ENCODE measurements at regions not wholly inside any gene's neighbourhood (a gene's known extent, or its start where the extent isn't known, plus 50 kb on each side); places are given as distances from the start of the nearest gene placed in this dataset.

- 86% methylated on average over 1 of the region's 2 CpGs for WGBS (ENCODE audit: insufficient coverage)
- no peak overlapping the region for H3K4me2 ChIP-seq (replicated peaks; ENCODE audit: low read depth, low read length, poor library complexity, severe bottlenecking)
Measured at GRCh38 chr9:107215381-107215780, 67.7 kb upstream of the RAD23B start.

GRCh38 chr9:107216329-107216728, 66.8 kb upstream of the RAD23B start:
- Histone ChIP-seq H3K4me2 (replicated peaks; ENCODE audit: low read depth, low read length, poor library complexity, severe bottlenecking) (no peak overlapping the region), H3K27me3 (replicated peaks in 1 of 4; ENCODE audit: control extremely low read depth in 1 of 4, control insufficient read depth in 3 of 4, insufficient read depth in 4 of 4, low read length in 3 of 4) (no peaks in the 10 kb centered on the region), H3K9me3 (ENCODE audit: control extremely low read depth in 1 of 3, control insufficient read depth in 2 of 3, insufficient read depth in 1 of 3, low read length in 2 of 3) (no peaks in the 10 kb centered on the region), H3K36me3 (replicated peaks in 1 of 2; ENCODE audit: control extremely low read depth in 1 of 2, control insufficient read depth in 1 of 2, extremely low read depth in 1 of 2, insufficient read depth in 2 of 2, low read length in 1 of 2) (no peaks in the 10 kb centered on the region), H3K4me3 (ENCODE audit: control extremely low read depth in 1 of 5, extremely low read depth in 1 of 5, insufficient read depth in 1 of 5, low read depth in 2 of 5, low read length in 4 of 5) (no peak overlapping the region), H2AFZ (ENCODE audit: insufficient read depth, low read depth, low read length, poor library complexity, severe bottlenecking) (no peak overlapping the region), H3K9ac (ENCODE audit: low read length) (no peak overlapping the region), H3K4me1 (ENCODE audit: control insufficient read depth in 2 of 2, insufficient read depth in 2 of 2, low read length in 2 of 2) (peaks cover 10 to 11% of the 10 kb centered on the region in 2 donors), H4K20me1 (ENCODE audit: control insufficient read depth, insufficient read depth, low read length, poor library complexity, severe bottlenecking) (no peaks in the 10 kb centered on the region), H3K79me2 (ENCODE audit: control insufficient read depth, insufficient read depth, low read length) (no peaks in the 10 kb centered on the region), H3K27ac (ENCODE audit: low read length in 2 of 2) (no peak overlapping the region)
- no peak for TF ChIP-seq CTCF (IDR thresholded peaks at IDR 0.05)
- no peak for TF ChIP-seq EZH2 (IDR thresholded peaks at IDR 0.05; ENCODE audit: borderline replicate concordance, insufficient read depth, low read depth, low read length, poor library complexity, severe bottlenecking)
- Mint-ChIP-seq H3K4me3 (no peak overlapping the region), H3K27ac (no peak overlapping the region), H3K4me1 (peaks cover 22% of the 10 kb centered on the region), H3K9me3 (ENCODE audit: insufficient read depth) (peaks cover 3% of the 10 kb centered on the region), H3K27me3 (peaks cover 6% of the 10 kb centered on the region)
- ChIA-PET CTCF (no interaction called here), POLR2A (no interaction called here)
- WGBS (ENCODE audit: insufficient coverage) = 87% methylated on average over 4 of the region's 4 CpGs
- DNase-seq (no peak), ATAC-seq (ENCODE audit: low read depth) (no peak)
- intact Hi-C loops (cut with micrococcal nuclease) = no loop called here

More at GRCh38 chr9:107215381-107215780, 67.7 kb upstream of the RAD23B start:
- no peak overlapping the region for H3K4me3 Mint-ChIP-seq
- POLR2A ChIA-PET = no interaction called here
- TF ChIP-seq EZH2 (IDR thresholded peaks at IDR 0.05; ENCODE audit: borderline replicate concordance, insufficient read depth, low read depth, low read length, poor library complexity, severe bottlenecking) (no peak), CTCF (IDR thresholded peaks at IDR 0.05) (no peak)
- peaks cover 6% of the 10 kb centered on the region for H3K27me3 Mint-ChIP-seq
- Histone ChIP-seq H3K9me3 (ENCODE audit: control extremely low read depth in 1 of 3, control insufficient read depth in 2 of 3, insufficient read depth in 1 of 3, low read length in 2 of 3) (no peaks in the 10 kb centered on the region), H3K27me3 (replicated peaks in 1 of 4; ENCODE audit: control extremely low read depth in 1 of 4, control insufficient read depth in 3 of 4, insufficient read depth in 4 of 4, low read length in 3 of 4) (no peaks in the 10 kb centered on the region), H3K27ac (ENCODE audit: low read length in 2 of 2) (no peak overlapping the region), H3K9ac (ENCODE audit: low read length) (no peak overlapping the region), H3K4me1 (ENCODE audit: control insufficient read depth in 2 of 2, insufficient read depth in 2 of 2, low read length in 2 of 2) (peaks cover 10 to 11% of the 10 kb centered on the region in 2 donors), H3K36me3 (replicated peaks in 1 of 2; ENCODE audit: control extremely low read depth in 1 of 2, control insufficient read depth in 1 of 2, extremely low read depth in 1 of 2, insufficient read depth in 2 of 2, low read length in 1 of 2) (no peaks in the 10 kb centered on the region), H2AFZ (ENCODE audit: insufficient read depth, low read depth, low read length, poor library complexity, severe bottlenecking) (no peak overlapping the region), H3K4me3 (ENCODE audit: control extremely low read depth in 1 of 5, extremely low read depth in 1 of 5, insufficient read depth in 1 of 5, low read depth in 2 of 5, low read length in 4 of 5) (no peak overlapping the region), H4K20me1 (ENCODE audit: control insufficient read depth, insufficient read depth, low read length, poor library complexity, severe bottlenecking) (no peaks in the 10 kb centered on the region), H3K79me2 (ENCODE audit: control insufficient read depth, insufficient read depth, low read length) (no peaks in the 10 kb centered on the region)
- peaks cover 22% of the 10 kb centered on the region for H3K4me1 Mint-ChIP-seq
- H3K27ac Mint-ChIP-seq = no peak overlapping the region
- peaks cover 3% of the 10 kb centered on the region for H3K9me3 Mint-ChIP-seq (ENCODE audit: insufficient read depth)
- ATAC-seq (ENCODE audit: low read depth) (no peak), DNase-seq (no peak)
- intact Hi-C loops (cut with micrococcal nuclease) = no loop called here
- CTCF ChIA-PET = no interaction called here
